SU-DHL-6 (cell line): ENCODE measurements at regions not wholly inside any gene's neighbourhood (a gene's known extent, or its start where the extent isn't known, plus 50 kb on each side); places are given as distances from the start of the nearest gene placed in this dataset.

ENCODE experiments used
- CTCF ChIP-seq: fragments of 200-600 bp; sonication (generic); IDR thresholded peaks from one replicate; pipeline ENCODE4 v1.5.1; 2017; ENCODE audit warnings: antibody characterized with exemption, mild to moderate bottlenecking, low read length, moderate library complexity; ENCODE audit not compliant: insufficient read depth, poor library complexity, severe bottlenecking
- EZH2phosphoT487 ChIP-seq: fragments of 200-600 bp; sonication (generic), shearing (Covaris generic); conservative IDR thresholded peaks from 2 replicates; pipeline ENCODE4 v1.6.1; 2018; ENCODE audit warnings: mild to moderate bottlenecking, antibody characterized with exemption, low read length, moderate library complexity, mixed read lengths

- TF ChIP-seq EZH2phosphoT487, result no peak
- TF ChIP-seq CTCF, result no peak
These were observed 148.0 kb downstream of the TSEN15 start for GRCh38 chr1:184199438-184200085.
